ENCODE measurements at regions not wholly inside any gene's neighbourhood (a gene's known extent, or its start where the extent isn't known, plus 50 kb on each side); places are given as distances from the start of the nearest gene placed in this dataset.

- DNase-seq, result no peak
Measured at GRCh38 chr2:236719192-236719635, 149.6 kb downstream of the ACKR3 start.

- DNase-seq, result no peak
Measured at GRCh38 chr2:236720974-236721540, 151.4 kb downstream of the ACKR3 start.

- no peak for DNase-seq
Measured at GRCh38 chr2:236724200-236724599, 154.6 kb downstream of the ACKR3 start.

GRCh38 chr2:236726701-236727450, 157.3 kb downstream of the ACKR3 start:
- no peak for DNase-seq

GRCh38 chr2:236728916-236729670, 159.5 kb downstream of the ACKR3 start:
- DNase-seq, result no peak

GRCh38 chr2:236730393-236730792, 160.8 kb downstream of the ACKR3 start:
- DNase-seq, result no peak

GRCh38 chr2:236731767-236732580, 162.3 kb downstream of the ACKR3 start:
- no peak for DNase-seq

- DNase-seq, result no peak
Measured at GRCh38 chr2:236733156-236733555, 163.5 kb downstream of the ACKR3 start.

GRCh38 chr2:236735825-236736238, 166.2 kb downstream of the ACKR3 start:
- DNase-seq, result no peak

- no peak for DNase-seq
Measured at GRCh38 chr2:236738030-236738429, 168.4 kb downstream of the ACKR3 start.

- no peak for DNase-seq
Measured at GRCh38 chr2:236738896-236739295, 169.3 kb downstream of the ACKR3 start.

GRCh38 chr2:236739663-236740062, 170.0 kb downstream of the ACKR3 start:
- DNase-seq, result no peak

GRCh38 chr2:236740506-236740905, 170.9 kb downstream of the ACKR3 start:
- DNase-seq, result no peak

GRCh38 chr2:236743039-236743920, 173.7 kb downstream of the ACKR3 start:
- DNase-seq, result no peak

- no peak for DNase-seq
Measured at GRCh38 chr2:236743921-236744280, 174.3 kb downstream of the ACKR3 start.

- DNase-seq, result no peak
Measured at GRCh38 chr2:236744281-236744705, 174.7 kb downstream of the ACKR3 start.

- no peak for DNase-seq
Measured at GRCh38 chr2:236744716-236745115, 175.1 kb downstream of the ACKR3 start.

- no peak for DNase-seq
Measured at GRCh38 chr2:236745420-236746210, 176.0 kb downstream of the ACKR3 start.

- DNase-seq, result no peak
Measured at GRCh38 chr2:236746833-236747232, 177.2 kb downstream of the ACKR3 start.

- DNase-seq, result no peak
Measured at GRCh38 chr2:236747426-236747825, 177.8 kb downstream of the ACKR3 start.

- DNase-seq, result no peak
Measured at GRCh38 chr2:236747925-236748324, 178.3 kb downstream of the ACKR3 start.

Data from activated CD4-positive, alpha-beta T cell treated with anti-CD3 and anti-CD28 coated beads, Interleukin-2, amount 50 U/mL, for 48 hours (primary cell).